GM12878 (cell line): ENCODE measurements at regions not wholly inside any gene's neighbourhood (a gene's known extent, or its start where the extent isn't known, plus 50 kb on each side); places are given as distances from the start of the nearest gene placed in this dataset.

Source experiments
- ATAC-seq: fragments of 200-7000 bp; cut with Tn5 transposase; 3 replicates; pipeline ENCODE4 v1.9.1; 2020; ENCODE audit warnings: mild to moderate bottlenecking, moderate library complexity
- BruUV-seq: library from RNA; stranded (reverse); fragments of 400-500 nt; replicated peaks from 2 replicates; lab custom pipeline; 2021; lab: Mats Ljungman, UMichigan
- CTCF ChIA-PET: fragments of 300-600 bp; sonication (Branson Sonifier 250); formaldehyde crosslinking; extraction: SDS; loops from one replicate; lab custom pipeline; 2021; ENCODE audit warnings: inconsistent platforms; lab: Yijun Ruan, JAX
- POLR2A ChIA-PET: fragments of 350-600 bp; formaldehyde crosslinking; extraction: SDS; loops from one replicate; lab custom pipeline; 2021; ENCODE audit warnings: inconsistent platforms; lab: Charles Lee
- RAD21 ChIA-PET: fragments of 300-600 bp; sonication (Branson Sonifier 250); formaldehyde crosslinking; loops from one replicate; lab custom pipeline; 2023; ENCODE audit warnings: antibody characterized with exemption; ENCODE audit not compliant: unreplicated experiment; lab: Charles Lee
- SMC1A ChIA-PET: fragments of 300-600 bp; sonication (Branson Sonifier 250); formaldehyde crosslinking; loops from one replicate; lab custom pipeline; 2023; ENCODE audit not compliant: unreplicated experiment, uncharacterized antibody; lab: Charles Lee
- DNase-seq: peaks from one replicate; pipeline ENCODE4 v3.0.0-alpha.2; 2011; ENCODE audit warnings: low read depth, low spot score
- FAIRE-seq: peaks from 3 replicates; lab custom pipeline; 2011; peaks lifted over from hg19 to GRCh38; lab: Jason Lieb, UNC
- H2AFZ ChIP-seq: 2 replicates; pipeline ENCODE4 v1.6.0; 2011; ENCODE audit warnings: low read depth, low read length, control low read depth; ENCODE audit not compliant: control insufficient read depth
- H3K27ac ChIP-seq: 2 replicates; pipeline ENCODE4 v1.5.1; 2011; ENCODE audit warnings: control low read depth; ENCODE audit not compliant: control insufficient read depth, insufficient read depth
- H3K27me3 ChIP-seq, 2 experiments: replicated peaks in 1 of 2; 2 replicates each; pipeline versions ENCODE4 v1.6.0 to v1.6.1; 2011; ENCODE audit warnings: low read length in 1 of 2; ENCODE audit not compliant: control insufficient read depth in 2 of 2, insufficient read depth in 2 of 2
- H3K36me3 ChIP-seq, 2 experiments: 2 replicates each; pipeline ENCODE4 v1.5.1; 2011; ENCODE audit warnings: low read length in 1 of 2; ENCODE audit not compliant: control insufficient read depth in 2 of 2, insufficient read depth in 2 of 2
- H3K4me1 ChIP-seq: 2 replicates; pipeline ENCODE4 v1.6.1; 2011; ENCODE audit warnings: mild to moderate bottlenecking, low read length, moderate library complexity, mixed read lengths; ENCODE audit not compliant: control insufficient read depth, insufficient read depth
- H3K4me2 ChIP-seq: 2 replicates; pipeline ENCODE4 v1.6.0; 2011; ENCODE audit warnings: control low read depth; ENCODE audit not compliant: control insufficient read depth, insufficient read depth
- H3K4me3 ChIP-seq: fragments of 200-600 bp; sonication (generic); 2 replicates; pipeline ENCODE4 v1.5.1; 2016
- H3K79me2 ChIP-seq: 2 replicates; pipeline ENCODE4 v1.6.0; 2011; ENCODE audit warnings: low read length; ENCODE audit not compliant: control insufficient read depth, insufficient read depth
- H3K9ac ChIP-seq: 2 replicates; pipeline ENCODE4 v1.8.0; 2011; ENCODE audit warnings: low read length, control low read depth, mixed read lengths; ENCODE audit not compliant: control insufficient read depth, insufficient read depth
- H3K9me3 ChIP-seq: replicated peaks from 3 replicates; pipeline ENCODE4 v1.5.1; 2011; ENCODE audit warnings: mild to moderate bottlenecking, low read length; ENCODE audit not compliant: control insufficient read depth, insufficient read depth
- H4K20me1 ChIP-seq: 2 replicates; pipeline ENCODE4 v1.6.0; 2011; ENCODE audit not compliant: control insufficient read depth, insufficient read depth
- BACH1 ChIP-seq: fragments of 450-650 bp; IDR thresholded peaks from 2 replicates; pipeline ENCODE4 v1.6.1; 2017; ENCODE audit warnings: mild to moderate bottlenecking, borderline replicate concordance
- BCL3 ChIP-seq: IDR thresholded peaks from 2 replicates; pipeline ENCODE4 v1.6.1; 2011; ENCODE audit warnings: borderline replicate concordance, low read depth, mild to moderate bottlenecking, moderate library complexity, low read length; ENCODE audit not compliant: insufficient read depth, poor library complexity, severe bottlenecking
- HDGF ChIP-seq: fragments of 450-650 bp; IDR thresholded peaks from 2 replicates; pipeline ENCODE4 v1.6.1; 2016; ENCODE audit warnings: antibody characterized with exemption
- KAT2A ChIP-seq: conservative IDR thresholded peaks from 2 replicates; pipeline ENCODE4 v1.6.1; 2011; ENCODE audit warnings: low read depth, low read length; ENCODE audit not compliant: control insufficient read depth
- MLLT1 ChIP-seq: fragments of 450-650 bp; IDR thresholded peaks from 2 replicates; pipeline ENCODE4 v1.6.1; 2016; ENCODE audit warnings: mild to moderate bottlenecking
- NFXL1 ChIP-seq: fragments of 450-650 bp; IDR thresholded peaks from 2 replicates; pipeline ENCODE4 v1.6.1; 2017; ENCODE audit warnings: antibody characterized with exemption, mild to moderate bottlenecking, borderline replicate concordance
- PML ChIP-seq: IDR thresholded peaks from 2 replicates; pipeline ENCODE4 v1.6.1; 2012; ENCODE audit warnings: low read length, inconsistent platforms
- RBBP5 ChIP-seq: fragments of 200-600 bp; sonication (generic); conservative IDR thresholded peaks from 2 replicates; pipeline ENCODE4 v1.6.1; 2016
- RELB ChIP-seq: fragments of 450-650 bp; IDR thresholded peaks from 2 replicates; pipeline ENCODE4 v1.6.1; 2017; ENCODE audit warnings: low read depth, mild to moderate bottlenecking, moderate library complexity
- SMC3 ChIP-seq: IDR thresholded peaks from 2 replicates; pipeline ENCODE4 v1.6.1; 2011; ENCODE audit warnings: low read length, improper control_type of control experiment, borderline replicate concordance
- SRF ChIP-seq, 2 experiments: IDR thresholded peaks; 2 replicates each; pipeline ENCODE4 v1.6.1; 2011; ENCODE audit warnings: low read depth in 2 of 2, low read length in 2 of 2, mild to moderate bottlenecking in 1 of 2, moderate library complexity in 1 of 2
- ZNF384 ChIP-seq: IDR thresholded peaks from 2 replicates; pipeline ENCODE4 v1.6.1; 2012; ENCODE audit warnings: low read depth, mild to moderate bottlenecking, low read length, improper control_type of control experiment, borderline replicate concordance
- ZNF687 ChIP-seq: fragments of 450-650 bp; IDR thresholded peaks from 2 replicates; pipeline ENCODE4 v1.6.1; 2017; ENCODE audit warnings: mild to moderate bottlenecking, moderate library complexity
- ZZZ3 ChIP-seq: IDR thresholded peaks from 2 replicates; pipeline ENCODE4 v1.6.1; 2011; ENCODE audit warnings: low read depth; ENCODE audit not compliant: control insufficient read depth, insufficient read length
- WGBS: methylation state at CpG from one replicate; pipeline ENCODE4 v1.1.6; 2016; ENCODE audit warnings: low lambda C conversion rate; ENCODE audit not compliant: insufficient replicate concordance, insufficient coverage; ENCODE audit errors: missing lambda C conversion rate; 5-methylcytosine and 5-hydroxymethylcytosine counted together
- in situ Hi-C: fragments of 300-500 bp; cut with MboI; formaldehyde crosslinking; loops from 9 replicates; pipeline ENCODE4 v1.14.3; 2018; ENCODE audit warnings: mixed read lengths
- intact Hi-C: fragments of 100-400 bp; cut with micrococcal nuclease; formaldehyde crosslinking; loops from one replicate; pipeline ENCODE4 v1.14.2; 2022; ENCODE audit not compliant: unreplicated experiment

- TF ChIP-seq ZNF384: no peak
- TF ChIP-seq, all 136 proteins: peak for 0
Observed at GRCh38 chr11:15754221-15754620, 602.1 kb downstream of the SOX6 start (continued).

GRCh38 chr11:15757048-15757698, 599.2 kb downstream of the SOX6 start:
- intact Hi-C loops (no loop called here), in situ Hi-C loops (no loop called here)
- H3K4me2 ChIP-seq: no peak overlapping the region
- H4K20me1 ChIP-seq: no peaks in the 10 kb centered on the region
- ChIA-PET CTCF (no interaction called here), POLR2A (no interaction called here), SMC1A (no interaction called here), RAD21 (no interaction called here)
- H3K4me3 ChIP-seq: no peak overlapping the region
- H3K27ac ChIP-seq: no peak overlapping the region
- FAIRE-seq (no peak), DNase-seq (peak; percentile 8), ATAC-seq (peak; percentile 90)
- no peaks in the 10 kb centered on the region; the same call in 2 of the 3 replicates for H3K9me3 ChIP-seq
- WGBS: 39% methylated on average over 16 of the region's 16 CpGs
- 0 out of 2 replicates have a peak, but pooled peaks cover 4% of the 10 kb centered on the region for H3K4me1 ChIP-seq
- BruUV-seq: no TSS peak
- H3K9ac ChIP-seq: no peak overlapping the region
- no peaks in the 10 kb centered on the region for H3K36me3 ChIP-seq
- no peaks in the 10 kb centered on the region for H3K27me3 ChIP-seq
- no peak overlapping the region; the same call in 1 of the 2 replicates for H2AFZ ChIP-seq
- H3K79me2 ChIP-seq: no peaks in the 10 kb centered on the region
- TF ChIP-seq MLLT1: 0 out of 2 replicates have a peak, but pooled peaks have one; percentile 39
- no peak for TF ChIP-seq HDGF
- TF ChIP-seq KAT2A: no peak
- TF ChIP-seq RELB: 0 out of 2 replicates have a peak, but pooled peaks have one; percentile 25
- TF ChIP-seq PML: no peak
- TF ChIP-seq SRF (IDR thresholded peaks at IDR 0.05; ENCODE audit: low read depth in 2 of 2, low read length in 2 of 2): no peak
- no peak for TF ChIP-seq NFXL1
- peak; percentile 65; the same call in 1 of the 2 replicates for TF ChIP-seq ZNF687
- no peak for TF ChIP-seq ZZZ3
- TF ChIP-seq RBBP5: no peak
- no peak for TF ChIP-seq BCL3
- no peak for TF ChIP-seq SMC3
- TF ChIP-seq BACH1: no peak
